NB4 (cell line): ENCODE measurements at regions not wholly inside any gene's neighbourhood (a gene's known extent, or its start where the extent isn't known, plus 50 kb on each side); places are given as distances from the start of the nearest gene placed in this dataset.

Experiments
- MAX ChIP-seq: IDR thresholded peaks from 2 replicates; pipeline ENCODE4 v1.6.1; 2011; ENCODE audit warnings: low read depth, low read length
- TF ChIP-seq, protein P1 (sequence below): IDR thresholded peaks from one replicate; pipeline ENCODE4 v1.5.1; 2012; ENCODE audit warnings: low read depth, low read length

DNA sequence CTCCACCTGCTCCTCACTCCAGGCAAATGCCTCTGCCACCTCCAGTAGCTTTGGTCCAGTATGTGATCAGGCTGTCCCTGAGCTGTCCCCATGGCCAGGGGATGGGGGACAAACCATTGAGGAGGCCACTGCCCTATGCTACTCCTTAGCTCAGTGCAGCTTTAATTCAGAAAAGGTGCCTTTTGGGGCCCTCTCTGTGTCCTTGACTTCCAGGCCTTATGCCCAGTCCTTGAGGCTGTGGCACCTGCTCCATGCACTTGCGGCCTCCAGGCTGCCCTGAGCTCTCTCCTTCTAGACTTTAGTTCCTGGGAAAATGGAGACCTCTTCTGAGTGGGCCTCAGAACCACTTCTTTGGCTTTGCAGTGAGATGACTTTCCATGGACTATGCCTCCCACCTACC lies 650.8 kb upstream of the CELF2 start:
- TF ChIP-seq, protein P1, sequence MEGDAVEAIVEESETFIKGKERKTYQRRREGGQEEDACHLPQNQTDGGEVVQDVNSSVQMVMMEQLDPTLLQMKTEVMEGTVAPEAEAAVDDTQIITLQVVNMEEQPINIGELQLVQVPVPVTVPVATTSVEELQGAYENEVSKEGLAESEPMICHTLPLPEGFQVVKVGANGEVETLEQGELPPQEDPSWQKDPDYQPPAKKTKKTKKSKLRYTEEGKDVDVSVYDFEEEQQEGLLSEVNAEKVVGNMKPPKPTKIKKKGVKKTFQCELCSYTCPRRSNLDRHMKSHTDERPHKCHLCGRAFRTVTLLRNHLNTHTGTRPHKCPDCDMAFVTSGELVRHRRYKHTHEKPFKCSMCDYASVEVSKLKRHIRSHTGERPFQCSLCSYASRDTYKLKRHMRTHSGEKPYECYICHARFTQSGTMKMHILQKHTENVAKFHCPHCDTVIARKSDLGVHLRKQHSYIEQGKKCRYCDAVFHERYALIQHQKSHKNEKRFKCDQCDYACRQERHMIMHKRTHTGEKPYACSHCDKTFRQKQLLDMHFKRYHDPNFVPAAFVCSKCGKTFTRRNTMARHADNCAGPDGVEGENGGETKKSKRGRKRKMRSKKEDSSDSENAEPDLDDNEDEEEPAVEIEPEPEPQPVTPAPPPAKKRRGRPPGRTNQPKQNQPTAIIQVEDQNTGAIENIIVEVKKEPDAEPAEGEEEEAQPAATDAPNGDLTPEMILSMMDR = no peak
- TF ChIP-seq MAX = no peak
